ENCODE measurements at regions not wholly inside any gene's neighbourhood (a gene's known extent, or its start where the extent isn't known, plus 50 kb on each side); places are given as distances from the start of the nearest gene placed in this dataset.

GRCh38 chr15:35137190-35137574 is 52.1 kb upstream of the NANOGP8 start:
- Histone ChIP-seq H3K4me3 (no peak overlapping the region), H3K9me3 (no peaks in the 10 kb centered on the region), H3K27ac (no peak overlapping the region), H3K4me1 (peaks cover 0 to 5% (median 0%) of the 10 kb centered on the region in 4 donors), H3K27me3 (no peaks in the 10 kb centered on the region), H3K36me3 (no peaks in the 10 kb centered on the region)
- in situ Hi-C loops (cut with MboI; ENCODE audit: low pct_ligation_motif_present in 1 of 4, low pct_unique_long_range_greater_than_20kb in 1 of 4, low sequenced_read_pairs in 3 of 4): no loop called here
- DNase-seq: no peak
- intact Hi-C loops (cut with DNase I; ENCODE audit: low total_unique reads): no loop called here
- TF ChIP-seq POLR2A (IDR thresholded peaks at IDR 0.05) (no peak), POLR2AphosphoS5 (IDR thresholded peaks at IDR 0.05) (no peak), EP300 (IDR thresholded peaks at IDR 0.05; ENCODE audit: low read depth) (no peak), CTCF (IDR thresholded peaks at IDR 0.05) (no peak)

- Histone ChIP-seq H3K9me3 (no peaks in the 10 kb centered on the region), H3K36me3 (no peaks in the 10 kb centered on the region), H3K27me3 (no peaks in the 10 kb centered on the region), H3K4me3 (no peak overlapping the region), H3K27ac (no peak overlapping the region), H3K4me1 (no peaks in the 10 kb centered on the region)
- intact Hi-C loops (cut with DNase I; ENCODE audit: low total_unique reads) (no loop called here), in situ Hi-C loops (cut with MboI; ENCODE audit: low pct_ligation_motif_present in 1 of 4, low pct_unique_long_range_greater_than_20kb in 1 of 4, low sequenced_read_pairs in 3 of 4) (no loop called here)
- 44 to 53% methylated on average over 4 to 6 of the region's 6 CpGs for WGBS, 2 donors (ENCODE audit: low coverage in 1 of 2)
- DNase-seq: no peak
- no peak for TF ChIP-seq POLR2AphosphoS5 (IDR thresholded peaks at IDR 0.05)
Observed at GRCh38 chr15:35136321-35137189, 51.5 kb upstream of the NANOGP8 start.
